Right renal cortex interstitium (tissue), 3 donors: ENCODE measurements at regions not wholly inside any gene's neighbourhood (a gene's known extent, or its start where the extent isn't known, plus 50 kb on each side); places are given as distances from the start of the nearest gene placed in this dataset.

Source experiments
- DNase-seq, 3 donors: peaks; one replicate each; pipeline ENCODE4 v3.0.0-alpha.2; 2013; ENCODE audit warnings: low read depth in 3 of 3, low spot score in 2 of 3

DNA sequence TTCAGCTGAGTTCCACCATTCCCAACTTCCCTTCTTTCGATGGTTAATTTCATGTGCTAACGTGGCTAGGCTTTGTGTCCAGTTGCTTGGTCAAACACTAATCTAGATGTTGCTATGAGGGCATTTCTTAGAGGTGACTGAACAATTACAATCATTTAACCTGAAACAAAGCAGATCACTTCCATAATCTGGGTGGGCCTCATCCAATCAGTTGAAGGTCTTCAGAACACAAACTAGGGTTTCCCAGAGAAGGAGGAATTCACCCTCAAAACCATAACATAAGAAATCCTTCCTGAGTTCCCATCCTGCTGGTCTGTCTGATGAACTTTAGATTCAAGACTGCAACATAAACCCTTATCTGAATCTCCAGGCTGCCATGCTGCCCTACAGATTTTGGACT lies 2381.7 kb downstream of the MAT2B start:
- DNase-seq: no peak

DNA sequence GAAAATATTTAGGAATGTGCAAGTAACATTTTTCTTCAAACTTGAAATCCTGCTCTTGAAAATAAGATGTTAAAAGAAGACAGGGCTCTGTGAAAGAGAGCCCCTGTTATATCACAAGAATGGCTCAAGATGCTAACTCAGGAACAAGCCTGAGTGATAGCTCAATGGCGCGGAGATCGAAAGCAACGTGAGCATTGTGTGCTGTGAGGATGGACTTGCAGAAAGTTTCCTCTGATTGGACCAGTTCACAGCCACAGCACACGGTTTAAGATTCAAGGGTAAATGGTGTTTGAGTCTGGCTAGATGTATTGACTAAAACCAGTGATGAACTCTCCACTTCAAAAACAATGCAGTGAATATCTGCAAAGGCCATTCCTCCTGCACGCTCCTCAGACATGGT lies 2387.0 kb downstream of the MAT2B start:
- no peak for DNase-seq

DNA sequence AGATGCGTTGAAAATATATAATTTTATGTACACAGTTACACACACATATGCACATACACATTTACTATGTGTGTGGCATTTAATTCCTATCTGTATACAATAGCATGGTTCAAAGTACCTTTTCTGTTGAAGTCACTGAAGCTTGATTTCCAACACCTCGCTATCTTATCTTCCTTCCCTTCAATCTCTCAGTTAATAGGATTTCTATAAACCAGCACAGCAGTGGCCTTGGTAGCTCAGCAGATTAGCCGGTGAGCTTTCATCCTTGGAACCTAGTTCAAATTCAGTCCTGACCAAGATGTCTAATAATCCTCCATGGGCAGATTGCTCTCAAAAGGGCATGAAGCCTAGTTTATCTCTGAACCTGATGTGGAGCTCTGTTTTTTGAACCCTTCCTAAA lies 2389.5 kb downstream of the MAT2B start:
- DNase-seq: no peak

DNA sequence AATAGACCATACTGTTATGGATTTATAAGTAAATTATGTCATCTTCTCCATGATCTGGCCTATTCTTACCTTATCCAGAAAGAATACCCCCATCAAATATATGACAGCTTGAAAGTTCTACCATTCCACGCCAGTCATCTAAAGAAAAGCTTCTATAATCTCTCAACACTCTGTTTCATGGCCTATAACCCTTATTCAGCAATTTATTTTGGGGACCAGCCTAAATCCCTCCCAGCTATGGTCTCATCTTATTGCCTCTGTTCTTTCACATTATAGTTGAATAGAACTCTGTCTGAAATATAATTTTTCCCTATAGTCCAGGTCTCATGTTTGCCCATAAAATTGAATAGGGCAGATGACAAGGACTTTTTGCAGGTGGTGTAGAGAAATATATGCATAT lies 2387.6 kb upstream of the WWC1 start:
- no peak for DNase-seq

DNA sequence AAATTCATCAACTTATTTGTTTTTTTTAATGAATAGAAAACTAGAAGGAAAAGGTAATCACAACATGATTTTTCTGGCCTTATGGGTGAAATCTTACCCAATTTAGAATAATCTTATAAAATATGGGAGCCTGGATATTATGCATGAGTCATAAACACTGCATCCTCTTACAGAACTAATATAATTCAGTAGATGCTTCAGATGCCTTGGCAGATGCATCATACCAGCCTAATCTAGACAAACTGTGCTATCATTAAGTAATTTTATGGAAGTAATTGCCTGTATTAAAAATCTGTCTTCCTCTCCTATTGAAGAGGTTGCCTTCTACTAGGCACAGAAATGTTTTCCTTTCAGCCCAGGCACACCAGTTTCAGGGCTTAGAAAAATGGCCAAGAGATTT lies 2384.6 kb upstream of the WWC1 start:
- DNase-seq: no peak

DNA sequence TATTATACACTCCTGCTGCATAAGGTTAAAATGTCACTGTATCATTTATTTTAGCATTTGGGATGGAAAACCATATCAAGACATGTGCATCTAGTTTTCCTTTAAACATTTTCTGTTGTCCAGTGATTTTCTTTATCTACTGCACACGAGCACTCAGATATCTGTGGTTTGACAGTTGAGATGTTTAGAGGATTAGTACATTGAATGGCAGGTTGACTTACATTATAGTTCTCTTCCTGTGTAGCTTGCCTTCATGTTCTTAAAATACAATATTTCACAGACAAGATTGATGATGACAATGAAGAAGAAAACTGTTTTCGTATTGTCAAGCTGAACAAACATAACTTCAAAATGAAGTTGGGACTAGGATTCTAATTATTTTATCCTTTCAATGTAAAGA lies 2378.4 kb upstream of the WWC1 start:
- no peak for DNase-seq

DNA sequence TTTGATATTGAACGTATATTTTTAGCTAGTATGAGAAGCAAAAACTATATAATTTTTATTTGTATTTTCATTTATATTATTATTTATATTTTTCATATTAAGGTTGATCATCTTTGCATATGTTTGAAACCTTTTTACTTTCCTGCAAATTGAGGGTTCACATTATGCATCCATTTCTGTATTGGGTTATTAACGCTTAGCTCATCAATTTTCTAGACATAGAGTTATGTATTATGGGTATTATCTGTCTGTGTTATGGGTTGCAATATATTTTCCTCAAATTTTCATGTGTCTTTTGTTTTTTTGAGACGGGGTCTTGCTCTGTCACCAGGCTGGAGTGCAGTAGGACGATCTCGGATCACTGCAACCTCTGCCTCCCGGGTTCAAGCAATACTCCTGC lies 2377.0 kb upstream of the WWC1 start:
- DNase-seq: no peak

DNA sequence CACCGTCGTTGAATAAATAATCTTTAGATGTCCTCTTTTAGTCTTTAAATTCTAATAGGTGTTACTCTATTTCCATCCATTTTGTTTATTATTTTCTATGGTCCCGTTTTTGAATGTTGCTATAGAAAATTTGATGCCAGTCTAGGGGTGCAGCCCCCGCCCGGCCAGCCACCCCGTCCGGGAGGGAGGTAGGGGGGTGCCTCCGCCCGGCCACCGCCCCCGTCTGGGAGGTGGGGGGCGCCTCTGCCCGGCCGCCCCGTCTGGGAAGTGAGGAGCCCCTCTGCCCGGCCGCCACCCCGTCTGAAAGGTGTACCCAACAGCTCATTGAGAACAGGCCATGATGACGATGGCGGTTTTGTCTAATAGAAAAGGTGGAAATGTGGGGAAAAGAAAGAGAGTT lies 2372.2 kb upstream of the WWC1 start:
- DNase-seq: no peak

DNA sequence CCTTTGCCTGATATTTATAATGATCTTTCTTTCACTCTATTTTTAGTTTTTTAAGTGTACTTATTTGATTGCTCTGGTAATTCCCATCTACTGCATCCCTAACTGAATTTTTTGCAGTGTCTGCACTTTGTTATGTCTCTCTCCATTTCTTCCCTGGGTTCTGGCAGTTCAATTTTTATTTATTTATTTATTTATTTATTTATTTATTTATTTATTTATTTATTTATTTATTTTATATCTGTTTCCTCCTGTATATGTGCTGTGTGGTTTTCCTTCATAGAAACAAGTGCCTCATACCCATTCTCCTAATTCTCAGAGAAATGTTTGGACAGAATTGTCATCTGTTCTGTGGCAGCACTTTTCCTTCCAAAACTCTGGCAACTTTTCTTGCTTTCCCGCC lies 2370.8 kb upstream of the WWC1 start:
- no peak for DNase-seq

DNA sequence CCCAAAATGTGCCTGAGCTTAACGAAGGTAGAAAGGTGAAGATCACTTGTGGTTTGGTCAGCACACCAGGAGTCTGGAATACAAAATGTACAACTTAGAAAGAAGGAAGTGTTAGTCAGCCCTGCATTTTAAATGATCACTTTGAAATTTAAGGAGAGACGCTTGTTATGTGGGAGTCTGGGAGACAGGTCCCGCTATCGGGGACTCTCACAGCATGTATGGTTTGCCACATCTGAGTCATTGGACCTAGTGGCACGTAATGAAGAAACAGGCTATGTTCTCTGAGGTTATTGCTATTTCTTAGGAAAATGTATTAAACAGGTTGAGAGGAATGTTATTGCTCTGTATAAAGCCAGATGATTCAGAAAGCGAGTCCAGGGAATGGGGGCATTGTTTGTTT lies 2362.5 kb upstream of the WWC1 start:
- DNase-seq: no peak

DNA sequence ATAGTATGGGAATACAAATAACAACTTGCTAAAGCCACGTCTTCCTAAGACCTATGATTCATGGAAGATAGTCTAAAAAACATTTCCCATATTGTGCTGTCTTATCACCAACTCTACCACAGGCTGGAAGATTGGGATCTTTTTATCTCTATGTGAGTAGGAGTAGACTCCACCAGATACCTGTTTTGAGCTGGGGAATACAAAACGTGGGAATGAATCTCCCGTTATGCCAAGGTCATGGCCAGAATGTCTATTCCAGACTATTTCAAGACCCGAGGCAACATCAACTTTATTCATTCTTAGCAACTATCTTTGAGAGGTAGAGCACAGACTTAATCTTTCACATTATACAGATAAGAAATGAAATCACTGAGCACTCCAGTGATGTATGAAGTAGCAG lies 2350.9 kb upstream of the WWC1 start:
- no peak for DNase-seq

DNA sequence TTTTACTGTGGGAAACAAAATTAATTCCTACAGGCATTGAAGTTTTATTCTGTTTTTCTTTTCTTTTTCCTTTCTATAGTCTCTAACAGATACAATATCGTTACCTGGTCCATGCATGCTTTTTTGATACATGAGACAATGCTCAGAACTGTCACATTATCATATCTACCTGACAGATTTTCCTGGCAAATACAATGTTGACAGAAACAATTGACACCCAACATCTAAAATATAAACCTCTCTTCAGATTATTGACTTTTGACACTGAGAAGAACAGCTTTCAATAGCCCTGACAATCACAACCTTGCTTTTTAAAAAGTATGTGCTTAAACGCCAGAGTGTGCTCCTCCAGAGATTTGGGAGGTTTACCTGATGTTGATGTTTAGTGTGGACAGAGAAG lies 2334.6 kb upstream of the WWC1 start:
- DNase-seq: no peak

DNA sequence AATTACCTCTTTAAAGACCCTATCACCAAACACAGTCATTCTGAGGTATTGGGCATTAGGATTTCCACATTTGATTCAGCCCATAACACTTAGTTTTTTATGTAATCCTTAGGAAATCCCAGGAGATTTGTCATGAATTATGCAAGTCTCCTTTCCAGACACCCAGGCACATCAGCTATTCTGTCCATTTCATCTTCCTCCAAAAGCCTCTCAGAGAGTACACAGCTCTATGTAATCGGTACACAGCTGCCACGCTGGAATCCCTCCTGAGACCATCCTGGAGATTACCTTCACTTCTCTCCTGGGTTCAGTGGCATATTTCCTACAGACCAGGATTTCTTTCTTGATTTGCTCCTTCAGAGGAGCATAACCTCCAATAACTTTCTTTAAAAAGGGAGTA lies 2309.8 kb upstream of the WWC1 start:
- DNase-seq: no peak

DNA sequence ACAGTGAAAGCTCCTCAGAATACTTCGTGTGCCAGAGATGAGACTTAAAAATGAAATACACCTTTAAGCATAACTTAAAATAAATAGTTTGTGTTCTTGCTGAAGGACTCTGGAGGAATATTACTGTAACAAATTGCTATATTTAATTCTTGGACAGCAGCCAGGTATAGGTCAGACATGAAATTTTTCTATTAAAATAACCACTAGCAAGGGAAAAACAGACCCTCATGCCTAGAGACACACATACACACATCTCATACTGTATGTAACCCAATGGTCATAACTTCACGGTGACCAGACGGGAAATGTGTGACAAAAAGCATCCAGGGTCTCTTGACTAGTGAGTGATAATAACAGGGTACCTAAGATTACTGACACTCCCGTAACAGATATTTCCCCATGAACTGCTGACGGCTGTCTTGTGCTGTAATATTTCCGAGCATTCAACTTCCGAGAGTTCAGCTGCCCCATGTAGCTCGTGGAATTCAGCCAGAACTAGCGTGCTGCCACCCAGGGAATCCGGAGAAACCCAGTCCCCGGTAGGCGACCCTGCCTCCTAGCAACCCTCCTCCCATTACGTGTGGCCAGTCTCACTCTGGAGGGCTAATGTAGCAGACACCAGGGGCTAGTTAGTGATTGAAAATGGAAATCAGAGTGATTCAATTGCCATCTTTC lies 2295.1 kb upstream of the WWC1 start:
- no peak for DNase-seq

DNA sequence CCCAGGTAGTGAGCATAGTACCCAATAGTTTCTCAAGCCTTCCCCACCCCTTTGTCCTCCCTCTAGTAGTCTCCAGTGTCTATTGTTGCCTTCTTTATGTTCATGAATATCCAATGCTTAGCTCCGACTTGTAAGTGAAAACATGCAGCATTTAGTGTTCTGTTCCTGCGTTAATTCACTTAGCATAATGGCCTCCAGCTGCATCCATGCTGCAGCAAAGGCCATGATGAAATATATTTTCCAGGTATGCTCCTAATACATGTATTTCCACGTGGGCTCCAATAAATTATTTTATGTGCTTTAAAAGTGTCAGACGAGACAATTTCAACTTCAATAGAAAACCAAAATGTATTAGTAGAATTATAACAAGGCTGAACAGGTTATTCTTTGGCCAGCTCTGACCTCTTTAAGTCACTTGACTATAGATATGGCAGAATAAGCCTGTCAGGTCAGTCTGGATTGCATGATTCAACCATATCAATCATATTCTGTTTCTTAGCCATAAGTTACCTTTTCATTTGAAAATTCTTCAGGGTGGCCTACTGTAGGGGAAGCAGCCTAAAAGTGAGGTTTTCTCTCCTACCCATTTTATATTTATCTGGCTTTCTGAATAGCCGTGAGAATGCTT lies 2291.6 kb upstream of the WWC1 start:
- DNase-seq: no peak

DNA sequence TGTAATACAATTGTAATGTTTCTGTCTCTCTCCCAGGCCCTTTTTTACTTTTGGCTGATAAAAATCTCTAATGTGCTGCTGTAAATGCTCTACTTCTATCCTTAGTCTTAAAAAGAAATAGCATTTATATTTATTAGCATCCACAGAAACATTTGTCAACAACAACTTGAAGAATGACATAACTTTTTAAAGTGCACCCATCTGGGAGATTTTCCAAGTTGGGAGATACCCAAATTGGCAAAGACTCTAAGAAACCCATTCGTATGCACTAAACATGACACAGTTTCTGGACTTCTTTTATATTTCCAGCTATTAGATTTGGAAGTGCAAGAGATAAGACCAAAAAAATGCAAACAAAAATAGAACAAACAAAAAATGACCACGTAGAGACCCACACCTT lies 2287.4 kb upstream of the WWC1 start:
- no peak for DNase-seq

DNA sequence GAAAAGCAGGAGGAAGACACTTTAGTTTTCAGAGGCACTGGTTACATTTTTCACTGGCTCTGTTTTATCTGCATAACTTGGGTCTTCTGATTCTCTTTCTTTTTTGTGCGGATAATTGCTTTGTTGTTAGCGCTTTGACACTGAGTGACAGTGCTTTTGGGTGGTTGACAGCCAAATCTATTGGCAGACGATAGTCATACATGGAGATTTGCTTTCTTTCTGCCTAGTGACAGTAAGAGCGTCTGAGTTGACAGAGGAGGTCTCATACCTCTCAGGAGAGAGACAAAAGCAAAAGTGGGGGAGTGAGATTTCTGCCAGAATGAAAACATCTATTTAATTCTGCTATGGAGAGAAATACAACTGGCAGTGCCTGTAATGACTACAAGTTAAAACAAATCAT lies 2278.0 kb upstream of the WWC1 start:
- no peak for DNase-seq

DNA sequence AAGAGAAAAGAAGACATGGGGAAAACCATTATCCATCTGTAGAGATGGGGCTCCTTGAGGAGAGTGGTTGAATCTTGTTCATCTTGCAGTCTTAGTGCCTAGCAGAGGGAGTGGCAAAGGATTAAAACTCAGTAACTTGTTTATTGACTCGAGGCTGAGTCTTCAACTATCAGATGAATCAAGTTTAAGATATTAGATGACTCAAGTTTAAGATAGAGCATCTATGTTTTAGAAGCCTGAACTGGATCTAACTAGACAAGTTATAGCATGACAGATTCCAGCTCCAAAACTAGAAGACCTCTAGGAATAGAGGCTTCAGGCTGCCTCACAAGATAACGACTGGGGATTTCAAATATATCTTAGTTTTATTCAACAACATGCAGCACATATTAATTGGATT lies 2277.2 kb upstream of the WWC1 start:
- no peak for DNase-seq

DNA sequence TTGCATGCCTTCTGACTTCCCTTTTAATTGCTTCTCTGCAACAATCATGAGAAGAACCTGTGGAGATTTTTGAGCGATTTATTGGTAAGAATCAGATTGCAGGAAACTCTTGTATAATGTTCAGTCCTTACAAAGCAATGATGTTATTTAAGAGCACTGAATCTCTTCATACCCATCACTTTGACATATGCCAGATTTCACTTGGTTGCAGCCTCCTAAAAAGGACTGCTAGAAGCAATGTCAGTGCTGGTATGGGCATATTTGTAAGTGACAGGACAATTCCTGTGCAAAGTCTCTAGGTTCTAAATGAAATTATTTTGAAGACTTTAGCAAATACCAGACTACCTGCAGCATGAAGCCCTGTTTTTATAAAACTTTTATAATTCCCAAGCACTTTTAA lies 2272.7 kb upstream of the WWC1 start:
- no peak for DNase-seq

DNA sequence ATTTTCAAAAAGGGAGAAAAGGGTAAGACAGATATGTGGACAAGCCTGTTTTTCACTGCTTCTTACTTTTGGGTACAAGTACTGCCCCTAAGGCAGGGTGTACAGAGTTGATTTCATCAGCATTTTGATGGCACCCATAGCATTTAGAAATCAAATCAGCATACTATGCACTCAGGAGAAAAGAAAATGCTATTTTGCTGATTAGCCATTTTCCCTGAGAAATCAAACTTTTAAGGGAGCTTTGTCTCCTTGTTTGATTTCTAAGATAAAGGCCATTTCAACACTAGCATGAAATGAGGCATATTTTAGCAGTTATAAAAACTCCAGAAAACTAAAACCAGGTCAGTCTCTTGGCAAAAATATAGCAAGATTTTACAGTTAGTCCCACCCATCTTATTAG lies 2269.4 kb upstream of the WWC1 start:
- no peak for DNase-seq

DNA sequence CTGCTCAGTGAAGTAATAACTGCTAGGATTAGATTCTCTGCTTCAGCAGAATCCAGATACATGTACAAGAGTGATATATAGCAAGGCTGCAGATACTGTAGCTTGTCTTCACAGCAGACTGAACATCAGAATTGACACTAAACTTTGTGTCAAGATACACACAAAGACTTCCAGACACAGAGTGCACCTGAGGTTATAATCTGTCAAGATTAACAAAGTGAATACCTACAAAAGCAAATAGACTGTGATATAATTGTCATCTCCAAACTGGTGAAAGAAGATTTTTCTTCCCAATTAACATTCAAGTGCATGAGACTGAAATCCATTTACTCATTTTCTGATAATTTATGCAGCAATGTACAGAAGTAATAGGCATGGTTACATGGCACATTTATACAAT lies 2266.5 kb upstream of the WWC1 start:
- DNase-seq: no peak

DNA sequence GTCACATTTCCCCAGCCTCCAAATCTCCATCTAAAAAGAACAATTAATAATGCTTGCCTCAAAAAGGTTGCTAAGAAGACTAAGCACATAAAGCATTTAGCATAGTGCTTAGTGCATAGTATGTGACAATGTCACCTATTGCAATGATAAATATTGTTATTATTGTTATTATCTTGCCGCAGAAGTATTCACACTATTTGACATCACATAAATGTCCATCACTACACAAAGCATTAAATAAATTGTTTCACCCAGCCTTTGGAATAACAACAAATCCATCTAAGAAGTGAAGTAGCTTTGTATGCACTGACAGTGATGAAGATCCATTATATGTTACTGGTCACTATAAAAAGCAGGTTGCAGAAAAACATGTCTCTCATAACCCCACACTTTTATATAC lies 2263.9 kb upstream of the WWC1 start:
- DNase-seq: no peak

DNA sequence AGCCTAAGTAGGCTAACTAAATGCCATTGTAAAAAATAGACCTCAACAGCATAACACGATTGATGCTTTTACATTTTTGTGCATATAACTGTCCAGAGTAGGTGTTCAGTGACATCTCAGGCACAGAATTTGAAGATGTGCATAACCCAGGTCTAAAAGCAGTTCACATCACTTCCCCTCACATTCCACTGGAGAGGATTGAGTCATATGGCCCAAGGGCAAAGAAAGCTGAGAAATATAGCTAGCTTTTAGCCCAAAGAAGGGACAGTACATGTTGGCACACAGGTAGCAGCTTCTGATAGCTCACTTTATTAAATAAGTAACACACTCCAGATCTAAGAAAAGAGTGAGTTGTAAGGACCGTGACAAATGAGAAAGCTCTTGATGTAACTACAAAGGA lies 2259.5 kb upstream of the WWC1 start:
- DNase-seq: no peak
